BJ (cell line): ENCODE measurements at regions not wholly inside any gene's neighbourhood (a gene's known extent, or its start where the extent isn't known, plus 50 kb on each side); places are given as distances from the start of the nearest gene placed in this dataset.
A peak's percentile ranks its signal among the peaks of the same experiment; 100 is the strongest.
"Not testable (repeated sequence)": the region's sequence is repeated elsewhere in the genome, so short reads cannot be mapped to it uniquely, and the experiment has no call there.

Experiments used
- CTCF ChIA-PET: fragments of 350-600 bp; formaldehyde crosslinking; extraction: SDS; loops from one replicate; lab custom pipeline; 2021; ENCODE audit warnings: antibody characterized with exemption, inconsistent platforms; lab: Yijun Ruan, JAX
- POLR2A ChIA-PET: fragments of 300-600 bp; sonication (Branson Sonifier 250); formaldehyde crosslinking; extraction: SDS; loops from one replicate; lab custom pipeline; 2021; ENCODE audit warnings: antibody characterized with exemption; lab: Charles Lee
- DNase-seq: peaks from one replicate; pipeline ENCODE4 v3.0.0-alpha.2; 2011; ENCODE audit warnings: low read depth
- H3K27me3 ChIP-seq: 2 replicates; pipeline ENCODE4 v1.6.0; 2011; ENCODE audit warnings: low read length; ENCODE audit not compliant: control insufficient read depth, insufficient read depth
- H3K36me3 ChIP-seq: 2 replicates; pipeline ENCODE4 v1.5.1; 2011; ENCODE audit warnings: low read length; ENCODE audit not compliant: control insufficient read depth, insufficient read depth
- H3K4me3 ChIP-seq: 2 replicates; pipeline ENCODE4 v1.5.1; 2011; ENCODE audit warnings: low read depth, mild to moderate bottlenecking, control low read depth, low read length
- CTCF ChIP-seq: IDR thresholded peaks from 2 replicates; pipeline ENCODE4 v1.5.1; 2011; ENCODE audit warnings: low read depth, mild to moderate bottlenecking, control low read depth, inconsistent platforms, low read length, moderate library complexity; ENCODE audit not compliant: insufficient read depth

- Histone ChIP-seq H3K4me3 (no peak overlapping the region), H3K27me3 (peaks cover 11% of the 10 kb centered on the region), H3K36me3 (no peaks in the 10 kb centered on the region)
- ChIA-PET CTCF (interaction anchor here (0.7 to 1.0 kb wide), 2 partner anchors 21 to 1658 kb away, joined by 3 to 4 read pairs; no protein-coding TSS in a partner anchor), POLR2A (no interaction called here)
- no peak for DNase-seq
- TF ChIP-seq CTCF: 0 out of 2 replicates have a peak, but pooled peaks have one; percentile 28
Observed at GRCh38 chr5:154541553-154541952, 63.5 kb upstream of the HAND1 start.

GRCh38 chr5:154540600-154540999 is 62.6 kb upstream of the HAND1 start:
- POLR2A ChIA-PET: no interaction called here
- TF ChIP-seq CTCF: no peak
- Histone ChIP-seq H3K27me3 (peaks cover 9% of the 10 kb centered on the region), H3K4me3 (no peak overlapping the region), H3K36me3 (no peaks in the 10 kb centered on the region)
- CTCF ChIA-PET: no interaction called here
- DNase-seq: no peak

GRCh38 chr5:154538492-154538891 is 60.5 kb upstream of the HAND1 start:
- Histone ChIP-seq H3K27me3 (peaks cover 4% of the 10 kb centered on the region), H3K4me3 (no peak overlapping the region), H3K36me3 (no peaks in the 10 kb centered on the region)
- ChIA-PET POLR2A (no interaction called here), CTCF (interaction anchor here (1.7 to 3.8 kb wide), 2 partner anchors 18 to 70 kb away, joined by 4 to 21 read pairs; no protein-coding TSS in a partner anchor)
- DNase-seq: no peak
- TF ChIP-seq CTCF: no peak

GRCh38 chr5:154536439-154536838 is 58.4 kb upstream of the HAND1 start:
- CTCF ChIA-PET: interaction anchor here (3.8 kb wide), 1 partner anchor 16 kb away, joined by 21 read pairs; no protein-coding TSS in a partner anchor
- H3K36me3 ChIP-seq, POLR2A ChIA-PET, H3K27me3 ChIP-seq, H3K4me3 ChIP-seq, DNase-seq: not testable (repeated sequence)

- CTCF ChIA-PET: interaction anchor here (1.2 kb wide), 1 partner anchor 11 kb away, joined by 3 read pairs; no protein-coding TSS in a partner anchor
- POLR2A ChIA-PET: no interaction called here
- DNase-seq: no peak
- Histone ChIP-seq H3K4me3 (no peak overlapping the region), H3K36me3 (no peaks in the 10 kb centered on the region), H3K27me3 (peaks cover 4% of the 10 kb centered on the region)
- no peak for TF ChIP-seq CTCF
Observed at GRCh38 chr5:154535535-154535934, 57.5 kb upstream of the HAND1 start.
